ENCODE measurements at regions not wholly inside any gene's neighbourhood (a gene's known extent, or its start where the extent isn't known, plus 50 kb on each side); places are given as distances from the start of the nearest gene placed in this dataset.

DNA sequence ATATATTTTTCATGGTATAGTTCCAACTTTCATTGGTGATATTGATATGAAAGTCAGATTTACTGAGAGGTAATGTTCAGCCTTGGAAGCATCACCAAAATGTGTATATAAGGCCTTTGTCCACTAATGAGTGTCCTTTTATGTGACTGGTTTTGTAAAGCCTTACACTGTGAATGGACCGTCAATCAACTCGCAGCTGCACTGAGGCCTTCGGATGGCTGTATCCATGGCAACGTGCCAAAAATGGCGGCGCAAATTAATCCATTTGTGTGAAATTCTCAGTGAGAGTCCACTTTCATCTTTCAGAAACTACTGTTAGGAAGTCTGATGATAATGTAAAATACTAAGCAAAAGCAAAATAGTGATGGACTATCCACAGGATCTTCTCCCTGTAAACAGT is 131.7 kb downstream of the SPCS3 start (continued):
- TF ChIP-seq ZBTB49 (CRISPR knock-in tag; IDR thresholded peaks at IDR 0.05; ENCODE audit: borderline replicate concordance) (no peak), ZNF354B (CRISPR knock-in tag; IDR thresholded peaks at IDR 0.05) (no peak), ZSCAN29 (CRISPR knock-in tag; conservative IDR thresholded peaks at IDR 0.05) (no peak), TFDP1 (CRISPR knock-in tag; IDR thresholded peaks at IDR 0.05; ENCODE audit: borderline replicate concordance) (no peak)
- TF ChIP-seq, protein P1, sequence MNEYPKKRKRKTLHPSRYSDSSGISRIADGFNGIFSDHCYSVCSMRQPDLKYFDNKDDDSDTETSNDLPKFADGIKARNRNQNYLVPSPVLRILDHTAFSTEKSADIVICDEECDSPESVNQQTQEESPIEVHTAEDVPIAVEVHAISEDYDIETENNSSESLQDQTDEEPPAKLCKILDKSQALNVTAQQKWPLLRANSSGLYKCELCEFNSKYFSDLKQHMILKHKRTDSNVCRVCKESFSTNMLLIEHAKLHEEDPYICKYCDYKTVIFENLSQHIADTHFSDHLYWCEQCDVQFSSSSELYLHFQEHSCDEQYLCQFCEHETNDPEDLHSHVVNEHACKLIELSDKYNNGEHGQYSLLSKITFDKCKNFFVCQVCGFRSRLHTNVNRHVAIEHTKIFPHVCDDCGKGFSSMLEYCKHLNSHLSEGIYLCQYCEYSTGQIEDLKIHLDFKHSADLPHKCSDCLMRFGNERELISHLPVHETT (CRISPR knock-in tag; conservative IDR thresholded peaks at IDR 0.05): no peak
- TF ChIP-seq, protein P2, sequence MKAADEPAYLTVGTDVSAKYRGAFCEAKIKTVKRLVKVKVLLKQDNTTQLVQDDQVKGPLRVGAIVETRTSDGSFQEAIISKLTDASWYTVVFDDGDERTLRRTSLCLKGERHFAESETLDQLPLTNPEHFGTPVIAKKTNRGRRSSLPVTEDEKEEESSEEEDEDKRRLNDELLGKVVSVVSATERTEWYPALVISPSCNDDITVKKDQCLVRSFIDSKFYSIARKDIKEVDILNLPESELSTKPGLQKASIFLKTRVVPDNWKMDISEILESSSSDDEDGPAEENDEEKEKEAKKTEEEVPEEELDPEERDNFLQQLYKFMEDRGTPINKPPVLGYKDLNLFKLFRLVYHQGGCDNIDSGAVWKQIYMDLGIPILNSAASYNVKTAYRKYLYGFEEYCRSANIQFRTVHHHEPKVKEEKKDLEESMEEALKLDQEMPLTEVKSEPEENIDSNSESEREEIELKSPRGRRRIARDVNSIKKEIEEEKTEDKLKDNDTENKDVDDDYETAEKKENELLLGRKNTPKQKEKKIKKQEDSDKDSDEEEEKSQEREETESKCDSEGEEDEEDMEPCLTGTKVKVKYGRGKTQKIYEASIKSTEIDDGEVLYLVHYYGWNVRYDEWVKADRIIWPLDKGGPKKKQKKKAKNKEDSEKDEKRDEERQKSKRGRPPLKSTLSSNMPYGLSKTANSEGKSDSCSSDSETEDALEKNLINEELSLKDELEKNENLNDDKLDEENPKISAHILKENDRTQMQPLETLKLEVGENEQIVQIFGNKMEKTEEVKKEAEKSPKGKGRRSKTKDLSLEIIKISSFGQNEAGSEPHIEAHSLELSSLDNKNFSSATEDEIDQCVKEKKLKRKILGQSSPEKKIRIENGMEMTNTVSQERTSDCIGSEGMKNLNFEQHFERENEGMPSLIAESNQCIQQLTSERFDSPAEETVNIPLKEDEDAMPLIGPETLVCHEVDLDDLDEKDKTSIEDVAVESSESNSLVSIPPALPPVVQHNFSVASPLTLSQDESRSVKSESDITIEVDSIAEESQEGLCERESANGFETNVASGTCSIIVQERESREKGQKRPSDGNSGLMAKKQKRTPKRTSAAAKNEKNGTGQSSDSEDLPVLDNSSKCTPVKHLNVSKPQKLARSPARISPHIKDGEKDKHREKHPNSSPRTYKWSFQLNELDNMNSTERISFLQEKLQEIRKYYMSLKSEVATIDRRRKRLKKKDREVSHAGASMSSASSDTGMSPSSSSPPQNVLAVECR (CRISPR knock-in tag; IDR thresholded peaks at IDR 0.05; ENCODE audit: borderline replicate concordance): no peak
- TF ChIP-seq, protein P3, sequence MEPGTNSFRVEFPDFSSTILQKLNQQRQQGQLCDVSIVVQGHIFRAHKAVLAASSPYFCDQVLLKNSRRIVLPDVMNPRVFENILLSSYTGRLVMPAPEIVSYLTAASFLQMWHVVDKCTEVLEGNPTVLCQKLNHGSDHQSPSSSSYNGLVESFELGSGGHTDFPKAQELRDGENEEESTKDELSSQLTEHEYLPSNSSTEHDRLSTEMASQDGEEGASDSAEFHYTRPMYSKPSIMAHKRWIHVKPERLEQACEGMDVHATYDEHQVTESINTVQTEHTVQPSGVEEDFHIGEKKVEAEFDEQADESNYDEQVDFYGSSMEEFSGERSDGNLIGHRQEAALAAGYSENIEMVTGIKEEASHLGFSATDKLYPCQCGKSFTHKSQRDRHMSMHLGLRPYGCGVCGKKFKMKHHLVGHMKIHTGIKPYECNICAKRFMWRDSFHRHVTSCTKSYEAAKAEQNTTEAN (CRISPR knock-in tag; conservative IDR thresholded peaks at IDR 0.05): no peak
